ENCODE measurements at regions not wholly inside any gene's neighbourhood (a gene's known extent, or its start where the extent isn't known, plus 50 kb on each side); places are given as distances from the start of the nearest gene placed in this dataset.

- in situ Hi-C loops (cut with MboI; ENCODE audit: low pct_unique_long_range_greater_than_20kb, low sequenced_read_pairs, unreplicated experiment), result no loop called here
- no peak for DNase-seq (ENCODE audit: low spot score)
- TF ChIP-seq CTCF (IDR thresholded peaks at IDR 0.05; ENCODE audit: extremely low read depth, insufficient read depth, missing control alignments), result no peak
These were observed 187.5 kb upstream of the SDK2 start for GRCh38 chr17:73831699-73832098.

DNA sequence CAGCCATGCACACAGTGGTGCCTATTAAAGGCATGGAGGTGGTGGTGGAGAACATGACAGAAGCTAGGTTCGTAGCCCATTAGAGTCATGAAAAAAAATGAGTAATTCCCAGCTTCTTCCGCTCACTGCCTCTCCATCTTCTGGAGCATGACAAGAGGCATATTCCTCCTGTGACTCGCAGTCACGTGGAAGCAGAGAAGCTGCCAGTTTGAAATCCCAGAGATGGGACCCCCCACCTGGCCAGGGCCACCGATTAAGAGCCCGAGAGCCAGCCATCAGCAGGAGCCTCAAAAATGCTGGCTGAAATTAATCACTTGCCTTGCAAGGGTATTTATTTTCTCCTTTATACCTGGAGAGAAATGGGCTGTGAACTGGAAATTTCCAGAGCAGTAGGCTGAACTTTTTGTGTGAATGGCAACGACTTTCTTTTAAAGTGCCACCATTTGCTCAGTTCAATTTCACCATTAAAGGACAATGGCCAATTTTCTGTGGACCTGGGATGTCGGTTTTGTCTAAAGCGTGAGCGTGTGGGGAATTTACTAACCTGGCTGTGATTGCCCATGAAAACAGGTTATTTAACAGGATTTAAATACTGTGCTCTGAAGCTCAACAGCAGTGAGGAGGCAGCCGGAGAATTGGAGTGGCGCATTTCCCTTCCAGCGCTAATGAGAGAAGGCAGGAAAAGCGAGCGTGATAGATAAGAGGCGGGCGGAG lies 189.7 kb upstream of the SDK2 start:
- no peak for TF ChIP-seq CTCF (IDR thresholded peaks at IDR 0.05; ENCODE audit: extremely low read depth, insufficient read depth, missing control alignments)
- DNase-seq (ENCODE audit: low spot score), result no peak
- in situ Hi-C loops (cut with MboI; ENCODE audit: low pct_unique_long_range_greater_than_20kb, low sequenced_read_pairs, unreplicated experiment), result no loop called here

GRCh38 chr17:73834684-73835343 lies 190.6 kb upstream of the SDK2 start:
- TF ChIP-seq CTCF (IDR thresholded peaks at IDR 0.05; ENCODE audit: extremely low read depth, insufficient read depth, missing control alignments), result no peak
- in situ Hi-C loops (cut with MboI; ENCODE audit: low pct_unique_long_range_greater_than_20kb, low sequenced_read_pairs, unreplicated experiment), result no loop called here
- DNase-seq (ENCODE audit: low spot score), result no peak

GRCh38 chr17:73835605-73836004 lies 191.4 kb upstream of the SDK2 start:
- TF ChIP-seq CTCF (IDR thresholded peaks at IDR 0.05; ENCODE audit: extremely low read depth, insufficient read depth, missing control alignments), result no peak
- no peak for DNase-seq (ENCODE audit: low spot score)
- in situ Hi-C loops (cut with MboI; ENCODE audit: low pct_unique_long_range_greater_than_20kb, low sequenced_read_pairs, unreplicated experiment), result no loop called here

DNA sequence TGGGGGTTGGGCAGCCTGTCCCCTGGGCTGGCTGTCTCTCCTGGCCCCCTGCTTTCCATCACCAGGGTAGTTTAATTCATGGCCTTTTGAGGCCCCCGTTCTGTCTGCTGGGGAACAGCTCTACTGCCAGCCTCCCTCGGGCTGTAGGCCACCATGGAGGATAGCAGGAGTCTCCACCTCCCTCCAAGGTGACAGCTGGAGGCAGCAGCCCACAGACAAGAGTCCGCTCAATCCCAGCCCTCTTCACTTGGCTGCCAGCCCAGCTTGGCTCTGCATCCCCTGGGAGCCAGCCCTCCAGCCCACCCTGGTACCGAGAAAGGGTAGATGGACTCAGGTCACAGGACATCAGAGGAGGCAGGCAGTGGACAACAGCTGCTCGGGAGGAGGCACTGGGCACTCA lies 194.6 kb upstream of the SDK2 start:
- in situ Hi-C loops (cut with MboI; ENCODE audit: low pct_unique_long_range_greater_than_20kb, low sequenced_read_pairs, unreplicated experiment), result no loop called here
- no peak for DNase-seq (ENCODE audit: low spot score)
- TF ChIP-seq CTCF (IDR thresholded peaks at IDR 0.05; ENCODE audit: extremely low read depth, insufficient read depth, missing control alignments), result no peak

- DNase-seq (ENCODE audit: low spot score), result no peak
- no peak for TF ChIP-seq CTCF (IDR thresholded peaks at IDR 0.05; ENCODE audit: extremely low read depth, insufficient read depth, missing control alignments)
- in situ Hi-C loops (cut with MboI; ENCODE audit: low pct_unique_long_range_greater_than_20kb, low sequenced_read_pairs, unreplicated experiment), result no loop called here
These were observed 196.6 kb upstream of the SDK2 start for GRCh38 chr17:73840829-73841228.

Measured in GM13977 (cell line).